Activated T-cell treated with anti-CD3 and anti-CD28 coated beads, Interleukin-2, amount 50 U/mL, for 48 hours (primary cell): ENCODE measurements at regions not wholly inside any gene's neighbourhood (a gene's known extent, or its start where the extent isn't known, plus 50 kb on each side); places are given as distances from the start of the nearest gene placed in this dataset.
"Not testable (repeated sequence)": the region's sequence is repeated elsewhere in the genome, so short reads cannot be mapped to it uniquely, and the experiment has no call there.

Experiments used
- DNase-seq, 2 experiments: peaks; one replicate each; pipeline ENCODE4 v3.0.0-alpha.2; 2020

DNA sequence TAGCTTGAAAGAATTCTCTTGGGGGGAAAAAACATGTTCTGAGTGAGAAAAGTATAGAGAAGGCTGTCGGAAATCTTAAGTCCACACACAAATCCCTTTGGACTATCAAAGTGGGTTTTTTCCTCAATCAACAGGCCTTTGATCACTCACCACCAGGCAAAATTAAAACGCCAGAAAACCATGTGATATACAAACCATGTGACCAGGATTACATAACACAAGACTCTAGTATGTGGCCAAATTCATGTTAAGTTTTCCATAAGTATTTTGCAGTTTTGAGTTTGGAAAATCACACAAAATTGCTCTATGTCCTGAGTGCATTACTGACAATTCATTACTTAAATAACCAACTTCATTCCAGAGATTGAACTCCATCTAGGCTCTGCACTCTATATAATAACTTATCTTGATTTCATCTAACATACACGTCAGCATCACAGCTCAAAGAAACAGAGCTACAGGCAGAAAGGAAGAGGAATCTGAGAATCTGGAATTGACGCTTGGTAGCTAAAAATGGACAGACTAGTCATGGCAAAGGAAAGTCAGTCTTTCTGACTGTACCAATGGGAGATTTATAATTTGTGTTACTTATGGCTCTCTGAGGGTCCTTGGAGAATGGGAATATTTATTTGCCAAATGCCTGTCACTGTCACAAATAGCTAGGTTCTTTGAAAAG, 383.5 kb downstream of the SFMBT2 start:
- DNase-seq, result no peak

DNA sequence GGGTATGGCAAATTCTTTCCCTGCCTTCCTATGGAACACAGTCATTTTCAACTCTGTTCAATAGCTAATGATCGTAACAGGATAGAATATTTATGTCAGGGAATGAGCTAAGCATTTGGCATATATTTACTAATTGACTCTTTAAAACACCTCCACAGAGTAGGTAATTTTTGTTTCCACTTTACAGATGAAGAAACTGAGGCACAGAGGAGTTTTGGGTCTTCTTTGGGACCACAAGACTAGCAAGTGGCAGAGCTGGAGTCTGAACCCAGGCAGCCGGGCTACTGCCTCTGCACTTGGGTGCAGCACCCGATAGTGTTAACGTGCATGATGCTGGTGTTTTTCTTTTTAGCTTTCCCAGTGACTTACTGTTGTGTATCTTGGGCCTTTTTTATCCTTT, 384.0 kb downstream of the SFMBT2 start:
- DNase-seq, result no peak

DNA sequence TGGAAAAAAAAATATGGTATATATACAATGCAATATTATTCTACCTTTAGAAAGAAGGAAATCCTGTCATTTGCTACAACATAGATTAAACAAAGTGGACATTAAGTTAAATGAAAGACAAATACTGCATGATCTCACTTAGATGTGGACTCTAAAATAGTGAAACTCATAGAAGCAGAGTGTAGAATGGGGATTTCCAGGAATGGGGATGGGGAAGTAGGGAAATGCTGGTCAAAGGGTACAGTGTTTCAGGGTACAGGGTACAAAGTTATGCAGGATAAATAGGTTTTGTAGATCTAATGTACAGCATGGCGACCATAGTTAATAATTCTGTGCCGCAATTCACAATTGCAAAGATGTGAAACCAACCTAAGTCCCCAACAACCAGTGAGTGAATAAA, 385.5 kb downstream of the SFMBT2 start:
- no peak for DNase-seq

DNA sequence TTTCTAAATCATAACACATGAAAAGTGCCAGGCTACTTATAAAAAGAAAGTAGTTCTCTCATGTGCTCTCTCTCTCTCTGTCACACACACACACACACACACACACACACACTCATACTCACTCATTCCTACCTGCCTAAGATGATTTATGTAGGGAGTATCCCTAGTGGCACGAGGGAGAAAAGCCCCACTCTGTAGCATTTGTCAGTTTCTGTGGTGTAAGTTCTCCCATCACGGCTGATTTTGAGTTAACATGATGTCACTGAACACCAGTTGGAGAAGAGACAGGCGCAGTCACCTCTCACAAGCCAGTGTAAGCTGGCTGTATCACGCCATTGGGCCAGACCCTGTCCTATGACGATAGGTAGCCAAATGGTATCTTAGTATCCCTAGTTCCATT, 395.4 kb downstream of the SFMBT2 start:
- no peak for DNase-seq

DNA sequence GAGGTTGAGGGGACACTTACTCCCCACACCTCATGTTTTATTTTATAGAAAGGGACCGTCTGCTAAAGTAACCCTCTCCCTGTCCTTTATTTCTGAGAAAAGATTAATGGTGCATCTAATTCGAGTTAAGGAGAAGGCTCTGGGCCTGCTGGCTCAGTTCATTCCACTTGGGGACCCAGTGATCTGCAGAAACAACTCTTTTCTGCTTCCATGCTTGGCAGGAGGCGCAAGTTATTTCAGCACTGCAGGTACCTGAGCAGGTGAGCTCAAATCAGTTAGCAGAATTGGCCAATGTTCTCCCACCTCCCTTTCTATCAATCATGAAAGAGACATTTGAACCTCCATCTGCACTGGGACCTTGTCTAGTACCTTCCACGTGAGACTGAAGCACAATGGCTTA, 396.1 kb downstream of the SFMBT2 start:
- no peak for DNase-seq

DNA sequence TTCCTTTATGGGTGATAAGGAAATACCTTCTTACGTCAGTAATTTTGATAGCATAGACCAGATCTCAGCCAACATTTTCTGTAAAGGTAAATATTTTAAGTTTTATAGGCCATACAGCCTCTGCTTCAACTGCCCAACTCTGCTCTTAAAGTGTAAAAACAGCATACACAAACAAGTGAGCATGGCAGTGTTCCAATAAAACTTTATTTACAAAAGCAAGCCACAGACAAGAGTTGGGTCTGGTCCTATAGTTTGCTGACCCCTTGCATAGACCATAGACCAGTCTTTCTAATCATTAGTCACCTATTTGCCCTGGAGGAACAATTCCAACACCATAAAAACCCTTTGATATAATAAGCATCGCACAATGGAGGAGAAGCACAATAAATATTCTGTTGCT, 398.8 kb downstream of the SFMBT2 start:
- DNase-seq, result no peak

DNA sequence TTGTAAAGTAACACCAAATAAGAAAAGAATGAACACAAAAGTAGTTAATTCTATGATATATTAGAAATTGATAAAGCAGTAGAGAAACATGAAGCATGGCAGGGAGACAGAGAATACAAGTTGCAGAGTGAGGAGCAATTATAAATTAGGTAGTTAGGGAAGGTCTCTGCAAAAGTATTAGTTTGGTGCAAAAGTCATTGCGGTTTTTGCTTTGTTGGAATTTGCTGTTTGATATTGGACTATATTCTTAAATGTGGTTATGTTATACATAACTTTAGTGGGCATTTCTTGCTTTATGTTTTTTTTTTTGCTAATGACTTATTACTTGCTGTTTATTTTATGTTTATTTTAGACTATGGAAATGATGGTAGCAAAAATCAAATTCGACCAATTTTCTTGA, 402.2 kb downstream of the SFMBT2 start:
- no peak for DNase-seq

DNA sequence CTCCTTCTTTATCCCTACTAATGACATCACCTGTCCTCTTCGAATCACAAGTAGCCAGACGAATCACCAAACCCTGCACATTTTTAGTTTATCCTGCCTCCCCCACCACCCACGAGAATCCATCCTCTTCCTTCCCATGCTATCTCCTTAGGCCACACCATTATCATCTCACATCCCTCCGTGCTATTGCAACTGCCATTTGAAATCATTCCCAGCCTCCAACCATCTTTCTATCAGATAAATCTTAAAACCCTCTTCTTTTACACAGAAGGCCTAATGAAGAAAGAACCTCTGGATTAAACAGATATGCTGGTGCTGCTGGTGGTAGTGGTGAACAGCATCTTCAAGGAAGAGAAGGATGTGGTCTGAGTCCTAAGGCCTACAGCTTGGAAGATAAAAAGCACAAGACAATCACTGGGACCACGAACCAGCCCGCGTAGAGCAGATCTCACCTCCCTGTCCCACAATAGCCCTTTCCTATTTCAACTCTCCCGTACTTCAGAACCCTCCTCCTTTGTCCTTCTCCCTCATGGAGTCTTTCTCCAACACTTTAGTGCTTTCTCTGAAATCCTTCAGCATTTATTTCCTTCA, 403.1 kb downstream of the SFMBT2 start:
- DNase-seq, result no peak

DNA sequence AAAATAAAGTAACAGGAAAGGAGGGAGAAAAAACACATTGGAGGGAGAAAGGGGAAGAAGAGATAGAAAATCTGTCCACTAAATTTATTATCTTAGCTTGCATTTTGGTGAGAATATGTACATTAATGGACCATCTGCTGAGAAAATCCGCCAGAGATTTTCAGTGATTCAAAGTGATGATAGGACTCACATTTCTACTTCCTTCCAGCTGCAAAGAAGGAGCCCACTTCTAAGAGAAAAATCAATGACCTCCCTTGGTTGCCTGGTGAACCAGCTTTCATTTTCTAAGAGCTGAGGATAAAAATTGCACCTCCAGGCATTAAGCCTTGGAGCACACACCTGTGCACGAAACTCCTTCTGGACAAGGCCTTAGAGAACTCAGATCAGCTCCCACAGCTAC, 404.3 kb downstream of the SFMBT2 start:
- DNase-seq, result no peak

DNA sequence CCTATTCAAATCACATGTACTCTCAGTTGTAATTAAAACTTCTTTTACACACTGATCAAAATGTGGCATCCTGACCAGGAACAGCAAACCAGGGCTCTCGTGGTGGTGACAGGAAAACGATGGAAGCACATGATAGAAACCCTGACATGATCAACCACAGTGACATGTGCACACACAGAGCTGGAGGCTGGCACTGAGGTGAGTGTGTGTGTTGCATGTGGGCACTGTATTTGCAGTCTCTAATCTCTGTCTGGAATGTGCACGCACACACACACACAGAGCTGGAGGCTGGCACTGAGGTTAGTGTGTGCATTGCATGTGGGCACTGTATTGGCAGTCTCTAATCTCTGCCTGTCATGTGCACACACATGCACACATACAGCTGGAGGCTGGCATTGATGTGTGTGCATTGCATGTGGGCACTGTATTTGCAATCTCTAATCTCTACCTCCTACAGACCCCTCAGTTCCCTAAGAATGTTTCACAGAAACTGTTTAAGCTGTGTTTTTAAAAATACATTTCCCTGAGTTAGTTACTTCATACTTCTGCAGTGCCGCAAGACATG, 406.9 kb downstream of the SFMBT2 start:
- DNase-seq, result no peak

DNA sequence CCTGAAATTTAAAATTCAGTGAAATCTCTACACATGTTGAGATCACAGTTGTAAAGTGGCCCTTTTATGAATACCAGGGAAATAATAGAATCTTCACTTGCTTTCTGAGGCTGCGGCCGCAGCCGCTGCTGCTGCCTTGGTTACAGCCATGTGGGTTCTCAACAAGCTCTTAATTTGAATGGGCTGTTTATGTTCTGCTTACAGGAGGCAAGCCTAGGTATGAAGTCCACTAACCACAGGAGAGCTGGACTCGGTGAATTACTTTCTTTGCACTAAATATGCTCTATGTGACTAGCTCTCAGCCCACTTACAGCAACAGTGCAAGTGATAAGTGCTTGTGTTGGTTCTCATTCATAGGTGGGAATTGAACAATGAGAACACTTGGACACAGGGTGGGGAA, 410.8 kb downstream of the SFMBT2 start:
- DNase-seq, result no peak

DNA sequence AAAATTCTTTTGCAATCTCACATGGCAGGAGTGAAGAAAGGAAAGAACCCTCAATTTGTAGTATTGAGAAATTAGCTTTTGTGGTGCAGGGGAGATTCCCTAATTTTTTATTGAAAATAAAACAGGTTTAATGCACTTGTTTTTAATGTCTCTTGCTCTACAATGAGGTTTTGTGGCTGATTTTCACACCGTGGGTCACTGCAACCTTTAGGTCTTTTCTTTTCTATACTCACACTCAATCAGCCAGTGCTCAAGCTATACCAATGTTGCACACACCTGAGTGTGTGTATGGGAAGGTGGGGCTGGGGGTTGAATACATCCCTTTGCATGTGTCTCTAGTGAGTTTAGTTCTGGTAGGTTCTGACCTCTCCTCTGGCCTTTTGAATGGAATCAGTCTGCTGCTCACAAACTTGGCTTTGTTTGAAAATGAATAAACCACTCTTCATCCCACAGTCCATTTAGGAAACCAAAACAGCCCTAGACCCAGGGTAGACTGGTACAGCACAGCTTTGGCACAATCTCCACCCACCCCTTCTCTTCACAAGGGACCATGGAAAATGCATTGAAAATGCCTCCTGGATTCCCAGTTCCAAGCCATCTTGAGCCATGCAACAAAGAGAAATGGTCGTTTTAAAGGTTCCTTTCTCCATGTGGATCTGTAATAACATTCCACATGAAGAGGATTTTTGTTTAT, 411.5 kb downstream of the SFMBT2 start:
- no peak for DNase-seq

DNA sequence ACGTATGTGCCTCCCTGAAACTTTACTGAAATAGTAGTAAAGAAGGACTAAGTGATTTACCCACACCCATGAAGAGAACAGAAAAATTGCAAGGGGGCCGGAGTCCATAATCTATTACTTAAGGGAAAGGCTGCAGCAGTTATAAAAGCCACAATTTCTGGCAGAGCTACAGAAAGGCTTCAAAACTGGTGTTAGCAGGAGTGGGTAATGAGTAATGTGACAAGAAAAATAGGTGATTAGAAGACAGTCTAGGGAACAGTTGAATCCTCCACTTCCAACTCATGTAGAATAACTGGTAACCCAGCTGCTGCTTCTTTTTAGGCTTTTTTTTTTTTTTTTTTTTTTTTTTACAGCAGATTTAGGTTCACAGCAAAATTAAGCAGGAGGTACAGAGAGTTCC, 413.3 kb downstream of the SFMBT2 start:
- no peak for DNase-seq

DNA sequence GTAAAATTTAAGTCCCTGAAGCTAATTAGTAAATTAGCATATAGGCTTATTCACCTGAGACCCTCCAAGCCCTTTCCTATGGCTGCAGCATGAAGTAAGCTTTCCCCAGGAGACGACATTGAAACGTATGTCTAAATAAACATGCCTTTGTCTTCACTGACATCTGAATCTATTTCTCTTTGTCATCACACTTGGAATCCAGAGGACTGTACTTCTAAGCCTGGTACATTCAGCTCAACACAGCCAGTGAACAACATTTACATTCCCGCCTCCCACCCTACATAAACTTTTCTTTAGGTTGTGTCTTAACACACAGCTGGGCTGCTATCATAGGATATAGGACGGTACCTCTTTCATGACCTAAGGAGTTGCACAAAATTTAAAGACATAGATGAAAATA, 414.4 kb downstream of the SFMBT2 start:
- no peak for DNase-seq

DNA sequence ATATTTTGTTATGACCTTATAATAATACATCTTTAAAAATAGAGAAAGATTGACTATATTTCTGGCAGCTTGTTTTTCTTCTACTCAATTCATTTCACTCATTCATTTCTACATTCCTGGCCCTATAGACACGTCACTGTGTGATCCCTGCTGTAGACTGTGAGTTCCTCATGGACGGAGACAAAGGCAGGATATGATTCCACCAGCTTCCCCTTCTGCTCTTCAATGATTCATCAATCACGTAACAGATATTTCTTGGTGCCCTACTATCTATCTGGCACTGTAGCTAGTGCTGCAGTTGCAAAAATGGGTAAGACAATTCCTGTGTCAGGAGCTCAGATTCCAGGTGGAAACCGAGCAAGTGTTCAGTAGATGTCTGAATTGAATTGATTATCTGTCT, 415.0 kb downstream of the SFMBT2 start:
- DNase-seq, result no peak

DNA sequence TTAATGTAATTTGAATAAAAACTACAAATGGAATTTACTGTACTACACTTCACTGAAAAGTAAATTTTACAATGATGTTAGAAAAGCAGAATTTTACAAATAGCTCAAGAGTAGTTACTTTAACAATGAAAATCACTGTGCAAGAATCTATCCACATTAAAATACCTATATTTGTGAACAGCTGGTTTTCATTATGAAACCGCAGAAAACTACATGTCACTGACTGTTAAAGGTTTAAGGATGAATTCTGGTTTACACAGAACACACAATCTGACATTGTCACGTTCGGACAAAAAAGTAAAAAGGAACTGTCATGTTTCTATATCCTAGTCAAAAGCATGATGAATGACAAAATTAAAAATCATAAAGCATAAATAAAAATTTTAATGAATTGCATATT, 415.3 kb upstream of the PRKCQ start:
- no peak for DNase-seq

DNA sequence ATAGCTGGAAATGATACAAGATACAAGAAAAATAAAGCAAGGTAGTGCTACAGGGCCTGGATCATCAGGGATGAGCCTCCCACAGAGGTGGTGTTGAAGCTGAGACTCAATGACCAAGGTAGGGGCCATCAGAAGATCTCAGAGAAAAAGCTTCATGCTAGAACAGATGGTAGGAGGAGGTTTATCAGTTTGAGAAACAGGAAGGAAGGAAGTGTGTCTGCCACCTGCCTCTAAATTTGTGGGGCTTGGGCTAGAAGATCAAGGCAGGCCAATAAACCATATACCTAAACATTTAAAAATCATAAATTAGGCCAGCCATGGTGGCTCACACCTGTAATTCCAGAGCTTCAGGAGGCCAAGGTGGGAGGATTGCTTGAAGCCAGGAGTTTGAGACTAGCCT, 410.8 kb upstream of the PRKCQ start:
- DNase-seq, result no peak

DNA sequence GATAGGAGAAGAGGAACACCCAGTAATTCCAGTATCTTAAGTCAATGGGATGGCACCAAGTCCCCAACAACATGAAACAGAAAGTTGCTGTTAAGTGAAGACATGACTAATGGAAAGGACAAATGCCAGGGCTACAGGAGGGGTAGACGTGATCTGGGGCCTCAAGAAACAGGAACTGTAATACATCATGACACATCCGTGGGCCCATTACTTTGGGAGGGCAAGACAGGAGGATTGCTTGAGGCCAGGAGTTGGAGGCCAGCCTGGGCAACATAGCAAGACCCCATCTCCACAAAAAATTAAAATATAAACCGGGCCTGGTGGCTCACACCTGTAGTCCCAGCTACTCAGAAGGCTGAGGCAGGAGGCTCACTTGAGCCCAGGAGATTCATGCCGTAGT, 408.6 kb upstream of the PRKCQ start:
- peak in 1 of 2 experiments; percentile 22 for DNase-seq

DNA sequence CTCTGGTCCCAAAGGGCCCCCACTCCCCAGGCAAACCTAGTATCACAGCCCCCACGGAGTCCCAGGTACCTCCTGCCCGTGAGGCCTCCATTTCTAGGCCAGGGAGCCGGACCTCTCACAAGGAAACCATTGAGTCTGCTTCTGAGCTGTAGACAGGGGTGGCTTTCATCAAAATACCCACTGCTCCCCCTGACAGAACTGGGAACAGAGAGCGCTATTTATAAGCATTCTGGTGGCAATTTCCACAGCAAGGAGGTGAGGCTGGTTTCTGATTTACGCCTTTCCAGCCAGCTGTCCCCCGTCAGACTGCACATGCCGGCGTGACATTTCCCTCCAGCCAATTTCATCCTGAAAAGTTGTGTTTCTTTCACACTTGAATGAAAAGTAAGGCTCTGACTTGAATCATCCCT, 407.5 kb upstream of the PRKCQ start:
- no peak for DNase-seq

DNA sequence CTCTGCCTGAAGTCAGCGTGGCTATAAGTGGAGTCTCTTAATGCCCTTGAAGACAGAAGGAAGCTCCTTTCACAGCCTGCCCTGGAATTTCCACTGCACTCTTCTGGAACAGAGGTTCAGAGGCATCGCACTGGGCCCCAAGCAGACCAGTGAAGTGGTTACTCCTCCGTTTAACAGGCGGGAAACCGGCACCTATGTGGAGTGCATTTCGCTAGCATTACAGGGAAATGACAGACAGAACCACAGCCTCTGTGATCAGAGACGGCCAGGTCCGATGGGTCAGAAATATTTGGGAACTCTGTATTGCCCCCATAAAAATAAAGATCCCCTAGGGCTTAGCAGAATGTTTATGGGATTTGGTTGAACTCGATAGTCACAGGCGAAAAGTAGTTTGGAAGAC, 406.9 kb upstream of the PRKCQ start:
- no peak for DNase-seq

DNA sequence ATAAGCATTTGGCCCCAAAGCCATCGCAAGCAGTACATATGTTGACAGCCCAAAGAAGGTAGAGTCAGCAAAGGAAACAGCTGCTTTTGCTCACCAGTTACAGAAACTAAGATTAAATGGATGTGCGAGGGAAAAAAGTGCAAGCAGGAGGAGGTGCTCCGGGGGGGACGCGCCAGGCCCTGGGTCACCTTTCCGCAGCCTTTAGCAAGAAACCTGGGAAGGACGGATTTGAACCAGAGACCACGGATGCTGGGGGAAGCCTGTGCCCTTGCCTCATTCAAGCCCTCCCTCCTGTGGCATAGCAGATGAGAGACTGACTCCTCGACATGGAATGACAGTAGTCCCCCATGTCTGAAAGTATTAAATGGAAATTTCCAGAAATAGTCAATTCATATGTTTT, 405.6 kb upstream of the PRKCQ start:
- DNase-seq, result no peak

DNA sequence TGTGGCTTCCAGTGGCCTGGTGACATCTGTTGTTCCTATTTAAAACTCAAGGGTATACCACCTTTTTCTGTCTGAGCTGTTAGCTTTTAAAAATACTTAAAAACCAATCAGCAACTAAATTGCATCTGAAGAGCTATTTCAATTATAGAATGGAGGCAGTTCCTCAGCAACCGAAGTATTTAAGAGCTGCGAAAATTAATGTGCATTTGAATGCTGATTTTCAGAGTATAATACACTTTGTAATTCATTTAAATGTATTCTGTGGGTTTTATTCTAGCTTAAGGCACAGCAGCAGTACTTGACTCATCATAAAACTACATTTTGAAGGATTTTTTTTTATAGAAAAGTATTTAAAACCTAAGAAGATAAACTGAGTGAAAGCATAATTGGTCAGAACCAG, 404.9 kb upstream of the PRKCQ start:
- no peak for DNase-seq

DNA sequence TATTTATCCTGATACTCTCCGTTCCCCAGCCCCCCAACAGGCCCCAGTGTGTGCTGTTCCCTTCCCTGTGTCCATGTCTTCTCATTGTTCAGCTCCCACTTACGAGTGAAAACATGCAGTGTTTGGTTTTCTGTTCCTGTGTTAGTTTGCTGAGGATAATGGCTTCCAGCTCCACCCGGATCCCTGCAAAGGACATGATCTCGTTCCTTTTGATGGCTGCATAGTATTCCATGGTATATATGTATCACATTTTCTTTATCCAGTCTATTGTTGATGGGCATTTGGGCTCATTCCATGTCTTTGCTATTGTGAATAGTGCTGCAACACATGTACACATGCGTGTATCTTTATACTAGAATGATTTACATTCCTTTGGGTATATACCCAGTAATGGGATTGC, 403.9 kb upstream of the PRKCQ start:
- not testable (repeated sequence) for DNase-seq

DNA sequence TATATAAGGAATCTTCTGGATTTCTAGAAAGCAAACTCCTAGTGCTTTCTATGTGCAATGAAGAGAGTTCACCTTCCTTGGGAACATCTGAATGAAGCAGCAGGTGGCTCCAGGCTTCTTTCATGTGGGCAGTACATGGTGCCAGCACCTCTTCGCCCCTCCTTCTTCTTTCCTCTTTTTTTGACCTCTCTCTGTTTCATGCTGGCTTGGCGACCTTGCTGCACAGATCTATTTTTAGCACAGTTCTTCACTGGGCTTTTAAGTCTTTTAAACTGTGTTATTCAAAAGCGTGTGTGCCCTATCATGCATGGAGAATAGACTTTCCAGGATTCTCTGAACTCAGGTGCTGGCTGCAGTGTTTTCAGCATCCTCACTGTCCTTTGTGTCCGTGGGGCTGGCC, 400.3 kb upstream of the PRKCQ start:
- no peak for DNase-seq
